HUES6 (cell line): ENCODE measurements at regions not wholly inside any gene's neighbourhood (a gene's known extent, or its start where the extent isn't known, plus 50 kb on each side); places are given as distances from the start of the nearest gene placed in this dataset.
"Not testable (repeated sequence)": the region's sequence is repeated elsewhere in the genome, so short reads cannot be mapped to it uniquely, and the experiment has no call there.

Source experiments
- H3K27ac ChIP-seq: 2 replicates; pipeline ENCODE4 v1.7.0; 2013; ENCODE audit warnings: low read depth, mild to moderate bottlenecking, low read length, inconsistent platforms
- H3K27me3 ChIP-seq: 2 replicates; pipeline ENCODE4 v1.6.1; 2013; ENCODE audit warnings: low read length; ENCODE audit not compliant: control insufficient read depth, insufficient read depth
- H3K36me3 ChIP-seq: 2 replicates; pipeline ENCODE4 v1.6.1; 2013; ENCODE audit warnings: low read length; ENCODE audit not compliant: control insufficient read depth, insufficient read depth
- H3K4me1 ChIP-seq: 2 replicates; pipeline ENCODE4 v1.6.1; 2013; ENCODE audit warnings: low read length; ENCODE audit not compliant: control insufficient read depth, insufficient read depth
- H3K4me3 ChIP-seq: 2 replicates; pipeline ENCODE4 v1.5.1; 2013; ENCODE audit warnings: low read depth, low read length
- H3K9ac ChIP-seq: one replicate; pipeline ENCODE4 v1.6.1; 2013; ENCODE audit warnings: mild to moderate bottlenecking, low read length
- H3K9me3 ChIP-seq: 2 replicates; pipeline ENCODE4 v1.6.1; 2013; ENCODE audit warnings: low read depth, low read length; ENCODE audit not compliant: control insufficient read depth, insufficient read depth

DNA sequence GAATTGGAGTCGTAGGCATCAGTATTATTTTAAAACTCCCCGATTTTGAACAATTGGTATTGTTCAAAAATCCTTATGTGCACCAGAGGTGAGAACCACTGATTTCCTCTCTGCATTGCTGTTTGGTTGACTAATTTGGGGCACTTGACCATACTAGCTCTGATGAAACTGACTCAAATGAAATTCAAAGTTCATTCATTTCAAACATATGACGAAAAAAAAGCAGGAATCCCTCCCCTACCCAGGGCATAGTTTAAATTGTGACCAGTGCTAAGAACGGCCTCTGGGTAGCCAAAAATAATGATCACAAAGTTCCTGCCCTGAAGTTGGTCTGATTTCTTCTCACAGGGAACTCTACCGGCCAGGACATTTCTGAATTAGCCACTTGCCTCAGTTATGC is 75.7 kb upstream of the EGFL6 start:
- no peak overlapping the region for H3K4me3 ChIP-seq
- no peak overlapping the region for H3K27ac ChIP-seq
- peaks cover 9% of the 10 kb centered on the region; the same call in 1 of the 2 replicates for H3K27me3 ChIP-seq

DNA sequence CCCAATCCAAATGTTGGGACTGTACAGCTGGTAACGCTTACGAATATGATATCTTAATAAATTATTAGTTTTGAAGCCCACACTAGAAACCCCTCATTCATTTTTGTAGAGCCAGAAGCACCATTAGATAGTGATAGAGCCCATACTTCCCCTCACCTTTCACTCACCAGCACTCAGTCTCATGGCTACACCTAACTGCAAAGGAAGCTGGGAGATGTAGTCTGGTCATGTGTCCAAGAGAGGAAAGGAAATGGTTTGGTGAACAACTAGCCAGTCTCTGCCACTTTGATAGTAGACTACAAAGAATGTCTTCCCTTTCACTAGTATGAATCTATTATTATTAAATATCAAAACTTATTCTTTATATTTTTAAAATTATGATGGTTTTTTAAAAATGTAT is 77.1 kb upstream of the EGFL6 start:
- Histone ChIP-seq H3K27me3 (peaks cover 9% of the 10 kb centered on the region; the same call in 1 of the 2 replicates), H3K4me3 (no peak overlapping the region), H3K9me3 (no peaks in the 10 kb centered on the region), H3K9ac (no peak overlapping the region), H3K4me1 (peaks cover 12% of the 10 kb centered on the region), H3K27ac (no peak overlapping the region), H3K36me3 (no peaks in the 10 kb centered on the region)

More for the DNA sequence above, 75.7 kb upstream of the EGFL6 start:
- Histone ChIP-seq H3K36me3 (no peaks in the 10 kb centered on the region), H3K9ac (no peak overlapping the region), H3K4me1 (peaks cover 4% of the 10 kb centered on the region; the same call in 1 of the 2 replicates), H3K9me3 (no peaks in the 10 kb centered on the region)

DNA sequence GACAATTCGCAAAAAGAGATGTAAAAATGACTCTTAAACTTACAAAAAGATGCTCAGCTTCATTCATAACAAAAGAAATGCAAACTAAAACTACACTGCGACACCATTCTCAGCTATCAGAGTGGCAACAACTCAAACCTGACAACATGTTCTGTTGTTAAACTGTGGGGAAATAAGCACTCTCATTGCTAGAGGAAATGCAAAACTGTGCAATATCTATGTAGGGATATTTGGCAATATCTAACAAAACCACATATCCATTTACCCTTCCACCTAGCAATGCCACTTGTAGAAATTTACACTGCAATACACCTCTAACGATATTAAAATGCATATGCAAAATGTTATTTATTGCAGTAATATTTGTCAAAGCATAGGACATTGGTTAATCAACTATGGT is 78.3 kb upstream of the EGFL6 start:
- H3K4me1 ChIP-seq = peaks cover 19% of the 10 kb centered on the region
- H3K9ac ChIP-seq = no peak overlapping the region
- no peak overlapping the region for H3K27ac ChIP-seq
- H3K36me3 ChIP-seq = no peaks in the 10 kb centered on the region
- H3K27me3 ChIP-seq = peaks cover 7% of the 10 kb centered on the region; the same call in 1 of the 2 replicates
- no peak overlapping the region for H3K4me3 ChIP-seq
- H3K9me3 ChIP-seq = no peaks in the 10 kb centered on the region

DNA sequence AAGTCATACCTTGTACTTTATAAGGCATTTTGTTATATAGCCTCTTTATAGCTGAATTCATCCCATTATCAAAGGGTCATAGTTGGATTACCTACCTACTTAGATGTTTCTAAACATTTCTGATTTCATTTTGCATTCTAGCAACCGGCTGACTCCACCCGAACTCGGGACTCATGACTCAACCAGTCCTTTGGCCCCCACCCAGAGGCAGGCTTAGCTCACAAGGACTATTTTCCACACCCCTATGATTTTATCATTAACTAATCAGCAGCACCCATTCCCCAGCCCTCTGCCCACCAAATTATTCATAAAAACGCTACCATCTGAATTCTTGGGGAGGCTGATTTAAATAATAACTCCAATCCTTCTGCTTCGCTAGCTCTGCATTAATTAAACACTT is 79.9 kb upstream of the EGFL6 start:
- H3K27me3 ChIP-seq = peaks cover under 1% of the 10 kb centered on the region; the same call in 1 of the 2 replicates
- H3K4me3 ChIP-seq = no peak overlapping the region
- no peak overlapping the region for H3K27ac ChIP-seq
- H3K4me1 ChIP-seq = peaks cover 19% of the 10 kb centered on the region
- H3K36me3 ChIP-seq = no peaks in the 10 kb centered on the region
- no peak overlapping the region for H3K9ac ChIP-seq
- H3K9me3 ChIP-seq = no peaks in the 10 kb centered on the region

DNA sequence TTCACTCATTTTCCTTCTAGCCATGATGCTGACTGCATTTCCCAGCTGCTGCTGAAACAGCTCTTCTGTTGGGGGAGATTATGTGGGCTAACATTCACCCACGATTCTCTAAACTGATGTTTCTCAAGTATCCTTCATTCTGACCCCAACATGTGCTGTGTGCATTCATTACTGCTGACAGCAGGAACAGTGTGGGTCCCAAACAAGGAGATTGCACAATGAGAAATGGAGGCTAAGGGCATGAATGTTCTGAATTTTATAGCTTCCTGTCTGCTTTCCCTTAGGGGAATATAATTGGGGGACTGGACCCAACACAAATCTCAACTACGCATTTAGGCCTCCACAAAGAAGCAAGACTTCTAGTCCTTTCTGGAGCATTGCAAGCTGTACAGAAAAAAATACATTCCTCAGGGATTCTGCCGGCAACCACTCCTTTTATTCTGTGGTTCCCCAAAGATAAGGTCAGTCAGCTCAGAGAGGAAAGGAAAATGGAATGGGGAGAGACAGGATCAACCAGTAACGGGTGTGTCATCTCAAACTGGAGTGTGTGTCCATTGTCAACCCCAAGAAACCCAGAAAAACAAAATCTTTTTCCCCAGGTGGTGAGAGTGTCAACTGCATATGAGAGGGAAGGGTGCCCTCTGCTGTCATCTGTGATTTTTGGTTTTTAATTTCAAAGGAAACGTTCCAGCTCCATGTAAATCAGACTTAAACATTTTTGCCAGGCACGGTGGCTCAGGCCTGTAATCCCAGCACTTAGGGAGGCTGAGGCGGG is 81.5 kb upstream of the EGFL6 start:
- Histone ChIP-seq H3K27ac (peak overlapping the region; percentile 82), H3K9ac (peak overlapping the region; percentile 87), H3K4me1 (peaks cover 19% of the 10 kb centered on the region), H3K9me3 (no peaks in the 10 kb centered on the region; the same call in 1 of the 2 replicates), H3K27me3 (no peaks in the 10 kb centered on the region; the same call in 1 of the 2 replicates), H3K4me3 (no peak overlapping the region), H3K36me3 (no peaks in the 10 kb centered on the region)

DNA sequence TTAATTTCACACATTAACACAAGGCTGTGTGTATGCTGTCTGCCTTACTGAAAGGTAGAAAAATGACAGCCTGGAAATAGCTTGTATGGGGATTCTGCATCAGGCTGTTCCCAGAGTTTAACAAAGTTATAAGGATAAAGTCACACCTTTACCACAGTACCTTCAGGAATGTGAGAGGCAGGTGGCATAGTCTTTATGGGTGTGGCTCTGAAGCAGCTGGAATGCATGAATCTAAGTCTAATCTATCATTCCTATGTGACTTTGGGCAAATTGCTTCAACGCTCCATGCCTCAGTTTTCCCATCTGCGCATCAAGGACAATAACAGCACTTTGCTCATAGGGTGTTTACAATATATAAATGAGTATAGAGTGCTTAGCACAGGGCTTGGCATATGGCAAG is 84.2 kb upstream of the EGFL6 start:
- no peak overlapping the region for H3K27ac ChIP-seq

DNA sequence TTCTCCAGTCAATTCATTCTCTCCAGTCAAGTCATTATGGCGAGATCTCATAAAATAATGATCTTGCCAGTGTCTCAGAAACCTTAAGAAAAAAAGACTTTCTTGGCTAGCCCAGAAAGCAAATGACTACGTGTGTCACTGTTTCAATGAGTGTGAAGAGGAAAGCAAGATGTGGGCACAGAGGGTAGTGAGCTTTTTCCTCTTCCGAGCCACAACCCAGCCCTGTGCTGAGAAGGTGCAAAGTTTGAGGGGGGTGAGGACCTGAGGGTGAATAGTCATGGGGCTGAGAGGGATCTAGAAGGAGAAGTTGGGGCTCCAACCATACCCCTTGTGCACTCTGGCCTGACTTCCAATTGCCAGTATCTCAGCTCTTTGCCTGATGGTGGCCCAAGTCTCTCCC is 85.6 kb upstream of the EGFL6 start:
- peaks cover 15% of the 10 kb centered on the region for H3K4me1 ChIP-seq
- no peaks in the 10 kb centered on the region; the same call in 1 of the 2 replicates for H3K27me3 ChIP-seq
- no peaks in the 10 kb centered on the region for H3K36me3 ChIP-seq
- H3K9ac ChIP-seq = no peak overlapping the region
- no peaks in the 10 kb centered on the region; the same call in 1 of the 2 replicates for H3K9me3 ChIP-seq
- H3K4me3 ChIP-seq = no peak overlapping the region
- H3K27ac ChIP-seq = no peak overlapping the region

More for the DNA sequence above, 84.2 kb upstream of the EGFL6 start:
- Histone ChIP-seq H3K9ac (no peak overlapping the region), H3K9me3 (no peaks in the 10 kb centered on the region; the same call in 1 of the 2 replicates), H3K27me3 (no peaks in the 10 kb centered on the region; the same call in 1 of the 2 replicates), H3K4me1 (peaks cover 15% of the 10 kb centered on the region), H3K4me3 (no peak overlapping the region), H3K36me3 (no peaks in the 10 kb centered on the region)

DNA sequence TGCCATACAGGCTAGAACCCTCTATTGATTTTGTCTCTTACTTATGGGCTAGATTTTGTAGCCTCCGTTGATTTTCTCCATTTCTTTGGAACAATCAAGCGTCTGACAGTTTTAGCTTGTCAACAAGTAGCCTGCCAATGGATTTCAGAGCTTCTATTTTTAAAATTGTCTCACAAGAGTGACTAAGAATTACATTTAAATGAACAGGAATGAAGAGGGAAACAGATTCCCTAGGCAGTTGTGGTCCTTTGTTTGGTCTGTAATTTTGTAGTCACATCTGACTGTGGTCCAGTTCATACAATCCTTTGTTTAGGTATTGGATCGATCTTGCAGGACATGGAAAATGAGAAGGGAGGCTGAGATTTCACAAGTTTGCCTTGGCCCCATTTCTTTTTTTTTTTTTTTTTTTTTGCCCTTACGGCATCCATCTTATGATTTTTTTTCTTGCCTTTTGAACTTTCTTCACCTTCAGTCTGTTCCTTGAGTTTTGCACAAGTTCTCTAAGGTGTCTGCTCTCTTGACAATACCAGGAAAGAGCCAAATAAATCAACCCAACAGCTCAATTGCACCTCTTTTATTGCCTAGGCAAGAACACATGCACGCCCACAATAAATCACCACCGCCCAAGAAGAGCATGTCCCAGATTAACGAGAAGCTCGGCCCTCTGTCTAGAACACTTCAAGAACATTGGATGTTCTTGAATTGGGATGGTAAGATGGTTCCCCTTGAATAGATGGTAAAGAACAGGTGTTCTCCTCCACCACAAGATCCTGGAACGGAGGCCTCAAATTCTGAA is 86.5 kb upstream of the EGFL6 start:
- Histone ChIP-seq H3K27me3 (no peaks in the 10 kb centered on the region; the same call in 1 of the 2 replicates), H3K27ac (no peak overlapping the region), H3K4me1 (peaks cover 13% of the 10 kb centered on the region), H3K4me3 (no peak overlapping the region), H3K9ac (no peak overlapping the region), H3K9me3 (no peaks in the 10 kb centered on the region; the same call in 1 of the 2 replicates), H3K36me3 (no peaks in the 10 kb centered on the region)

DNA sequence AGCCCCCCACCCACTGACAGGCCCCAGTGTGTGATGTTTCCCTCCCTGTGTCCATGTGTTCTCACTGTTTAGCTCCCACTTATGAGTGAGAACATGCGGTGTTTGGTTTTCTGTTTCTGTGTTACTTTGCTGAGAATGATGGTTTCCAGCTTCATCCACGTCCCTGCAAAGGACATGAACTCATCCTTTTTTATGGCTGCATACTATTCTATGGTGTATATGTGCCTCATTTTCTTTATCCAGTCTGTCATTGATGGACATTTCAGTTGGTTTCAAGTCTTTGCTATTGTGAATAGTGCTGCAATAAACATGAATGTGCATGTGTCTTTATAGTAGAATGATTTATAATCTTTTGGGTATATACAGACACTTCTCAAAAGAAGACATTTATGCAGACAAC is 88.6 kb upstream of the EGFL6 start:
- H3K9ac ChIP-seq, H3K4me3 ChIP-seq, H3K9me3 ChIP-seq, H3K27me3 ChIP-seq, H3K36me3 ChIP-seq, H3K4me1 ChIP-seq, H3K27ac ChIP-seq: not testable (repeated sequence)

DNA sequence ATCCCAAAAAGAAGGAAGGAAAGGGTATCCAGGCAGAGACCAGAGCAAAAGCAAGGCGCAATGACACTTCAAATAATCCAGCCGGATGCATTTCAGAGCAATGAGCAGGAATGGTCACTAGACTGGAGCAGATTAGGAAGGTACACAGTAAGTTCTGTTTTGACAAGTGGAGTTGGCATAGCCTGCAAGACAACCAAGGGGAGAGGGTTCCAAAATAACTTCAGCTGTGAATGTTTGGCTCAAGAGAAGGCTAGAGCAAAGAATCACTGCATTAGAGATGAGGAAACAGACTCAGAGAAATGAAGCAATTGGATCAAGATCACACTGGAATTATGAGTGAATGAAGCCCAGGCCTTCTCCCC is 90.0 kb upstream of the EGFL6 start:
- Histone ChIP-seq H3K27me3 (no peaks in the 10 kb centered on the region; the same call in 1 of the 2 replicates), H3K36me3 (no peaks in the 10 kb centered on the region), H3K4me1 (no peaks in the 10 kb centered on the region), H3K9me3 (no peaks in the 10 kb centered on the region; the same call in 1 of the 2 replicates), H3K27ac (no peak overlapping the region), H3K9ac (no peak overlapping the region), H3K4me3 (no peak overlapping the region)
